DOHH2 (cell line): ENCODE measurements at regions not wholly inside any gene's neighbourhood (a gene's known extent, or its start where the extent isn't known, plus 50 kb on each side); places are given as distances from the start of the nearest gene placed in this dataset.

Source experiments
- EZH2phosphoT487 ChIP-seq: fragments of 200-600 bp; sonication (generic); IDR thresholded peaks from 2 replicates; pipeline ENCODE4 v1.6.1; 2017; ENCODE audit warnings: borderline replicate concordance, mild to moderate bottlenecking, antibody characterized with exemption, low read length, moderate library complexity, mixed read lengths
- TF ChIP-seq, protein P1 (sequence below): fragments of 200-600 bp; sonication (generic); IDR thresholded peaks from one replicate; pipeline ENCODE4 v1.5.1; 2014; ENCODE audit warnings: antibody characterized with exemption, mild to moderate bottlenecking, low read depth, low read length; ENCODE audit not compliant: poor library complexity, severe bottlenecking

DNA sequence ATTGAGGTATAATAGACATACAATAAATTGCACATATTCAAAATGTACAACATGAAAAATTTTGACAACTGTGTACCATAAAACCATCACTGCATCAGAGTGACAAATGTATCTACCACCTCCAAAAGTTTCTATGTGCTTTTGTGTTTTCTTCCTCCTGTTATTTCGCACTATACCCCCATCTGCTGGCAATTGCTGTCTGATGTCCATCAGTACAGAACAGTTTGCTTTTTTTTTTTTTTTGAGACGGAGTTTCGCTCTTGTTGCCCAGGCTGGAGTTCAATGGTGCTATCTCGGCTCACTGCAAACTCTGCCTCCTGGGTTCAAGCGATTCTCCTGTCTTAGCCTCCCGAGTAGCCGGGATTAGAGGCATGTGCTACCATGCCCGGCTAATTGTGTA is 154.3 kb upstream of the GIMD1 start:
- TF ChIP-seq, protein P1, sequence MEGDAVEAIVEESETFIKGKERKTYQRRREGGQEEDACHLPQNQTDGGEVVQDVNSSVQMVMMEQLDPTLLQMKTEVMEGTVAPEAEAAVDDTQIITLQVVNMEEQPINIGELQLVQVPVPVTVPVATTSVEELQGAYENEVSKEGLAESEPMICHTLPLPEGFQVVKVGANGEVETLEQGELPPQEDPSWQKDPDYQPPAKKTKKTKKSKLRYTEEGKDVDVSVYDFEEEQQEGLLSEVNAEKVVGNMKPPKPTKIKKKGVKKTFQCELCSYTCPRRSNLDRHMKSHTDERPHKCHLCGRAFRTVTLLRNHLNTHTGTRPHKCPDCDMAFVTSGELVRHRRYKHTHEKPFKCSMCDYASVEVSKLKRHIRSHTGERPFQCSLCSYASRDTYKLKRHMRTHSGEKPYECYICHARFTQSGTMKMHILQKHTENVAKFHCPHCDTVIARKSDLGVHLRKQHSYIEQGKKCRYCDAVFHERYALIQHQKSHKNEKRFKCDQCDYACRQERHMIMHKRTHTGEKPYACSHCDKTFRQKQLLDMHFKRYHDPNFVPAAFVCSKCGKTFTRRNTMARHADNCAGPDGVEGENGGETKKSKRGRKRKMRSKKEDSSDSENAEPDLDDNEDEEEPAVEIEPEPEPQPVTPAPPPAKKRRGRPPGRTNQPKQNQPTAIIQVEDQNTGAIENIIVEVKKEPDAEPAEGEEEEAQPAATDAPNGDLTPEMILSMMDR: no peak
- no peak for TF ChIP-seq EZH2phosphoT487
